ENCODE measurements at regions not wholly inside any gene's neighbourhood (a gene's known extent, or its start where the extent isn't known, plus 50 kb on each side); places are given as distances from the start of the nearest gene placed in this dataset.

DNA sequence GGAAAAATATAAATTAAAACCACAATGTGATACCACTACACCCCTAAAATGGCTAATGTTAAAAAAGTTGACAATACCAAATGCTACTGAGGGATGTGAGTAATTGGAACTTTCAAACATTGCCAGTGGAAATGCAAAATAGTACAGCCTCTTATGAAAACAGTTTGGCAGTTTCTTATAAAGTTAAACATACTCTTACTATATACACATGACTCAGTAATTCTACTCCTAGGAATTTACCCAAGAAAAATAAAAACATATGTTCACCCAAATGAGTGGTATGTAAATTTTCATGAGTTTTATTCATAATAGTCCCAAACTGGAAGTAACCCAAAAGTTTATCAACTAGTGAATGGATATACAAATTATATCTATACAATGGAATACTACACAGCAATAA lies 228.0 kb downstream of the CYP26B1 start:
- no peak for DNase-seq

DNA sequence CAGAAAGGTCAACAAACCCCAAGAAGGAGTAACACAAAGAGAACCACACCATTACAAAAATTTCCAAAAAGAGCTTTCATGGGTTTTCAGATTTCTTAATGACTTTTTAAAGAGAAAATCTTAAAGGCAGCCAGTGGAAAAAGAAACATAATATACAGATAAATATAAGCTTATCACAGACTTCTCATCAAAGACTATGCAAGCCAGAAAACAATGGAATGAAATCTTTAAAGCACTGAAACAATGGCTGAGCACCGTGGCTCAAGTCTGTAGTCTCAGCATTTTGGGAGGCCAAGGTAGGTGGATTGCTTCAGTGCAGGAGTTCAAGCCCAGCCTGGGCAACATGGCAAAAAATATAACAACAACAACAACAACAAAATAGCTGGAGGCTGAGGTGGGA lies 237.4 kb downstream of the CYP26B1 start:
- no peak for DNase-seq

DNA sequence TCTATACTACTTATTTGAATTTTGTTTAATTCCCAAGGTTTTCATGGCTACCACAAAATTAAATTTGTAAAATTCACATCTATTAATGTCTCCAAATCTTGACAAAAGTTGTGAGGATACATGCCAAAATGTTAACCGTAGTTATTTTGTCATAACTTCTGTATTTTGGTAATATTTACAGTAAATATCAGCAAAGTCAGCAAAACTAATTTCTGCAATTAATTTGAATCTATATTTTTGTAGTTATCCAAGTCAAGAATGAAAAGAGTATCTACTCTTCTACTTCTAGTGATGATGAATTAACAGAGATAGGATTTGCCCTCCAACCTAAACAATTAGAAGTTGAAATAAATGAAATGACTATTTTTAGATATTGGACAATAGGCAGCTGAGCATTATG lies 238.9 kb downstream of the CYP26B1 start:
- no peak for DNase-seq

DNA sequence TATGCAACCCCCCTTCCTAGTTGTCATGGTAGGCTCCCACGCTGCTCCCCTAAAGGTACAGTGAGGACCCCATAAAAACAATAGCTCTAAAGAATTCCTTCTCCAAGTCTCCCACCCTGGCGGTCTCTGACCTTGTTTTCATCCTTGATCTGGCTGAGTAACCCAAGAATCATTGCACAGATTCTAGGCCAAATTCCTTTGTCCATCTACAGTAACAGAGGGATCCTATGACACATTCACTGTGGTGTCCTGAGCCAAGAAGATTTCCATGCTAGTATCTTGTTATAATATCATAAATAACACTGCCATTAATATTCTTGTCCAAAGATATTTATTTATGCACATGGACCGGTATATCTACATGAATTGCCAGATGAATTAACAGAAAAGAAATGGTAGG lies 240.2 kb downstream of the CYP26B1 start:
- no peak for DNase-seq

DNA sequence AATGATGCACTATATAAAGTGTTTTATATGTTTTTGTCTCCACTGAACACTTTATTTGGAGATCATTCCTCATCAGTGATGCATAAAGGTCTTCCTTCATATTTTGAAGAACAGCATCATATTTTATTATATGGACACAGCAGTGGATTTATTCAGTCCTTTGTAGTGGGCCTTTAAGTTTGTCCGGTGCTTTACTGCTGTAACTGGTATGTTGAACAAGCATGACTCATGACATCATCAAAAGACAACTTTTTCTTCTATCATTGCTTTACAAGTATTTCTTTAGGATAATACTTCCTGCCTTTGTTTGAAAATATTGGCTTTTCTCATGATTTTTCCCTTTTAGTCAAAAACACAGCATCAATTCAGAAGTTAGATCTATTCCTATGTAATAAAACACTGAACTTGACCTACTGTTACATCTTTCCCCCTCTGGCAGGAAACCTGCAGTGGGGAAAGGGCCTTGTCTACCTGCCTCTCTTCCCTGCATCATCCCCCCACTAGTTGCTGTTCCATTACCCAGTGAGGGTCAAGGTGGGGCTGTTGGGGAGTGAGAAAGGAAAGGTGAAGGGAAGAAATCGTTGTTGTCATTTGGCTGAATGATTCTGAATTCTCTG lies 241.2 kb downstream of the CYP26B1 start:
- DNase-seq = no peak

DNA sequence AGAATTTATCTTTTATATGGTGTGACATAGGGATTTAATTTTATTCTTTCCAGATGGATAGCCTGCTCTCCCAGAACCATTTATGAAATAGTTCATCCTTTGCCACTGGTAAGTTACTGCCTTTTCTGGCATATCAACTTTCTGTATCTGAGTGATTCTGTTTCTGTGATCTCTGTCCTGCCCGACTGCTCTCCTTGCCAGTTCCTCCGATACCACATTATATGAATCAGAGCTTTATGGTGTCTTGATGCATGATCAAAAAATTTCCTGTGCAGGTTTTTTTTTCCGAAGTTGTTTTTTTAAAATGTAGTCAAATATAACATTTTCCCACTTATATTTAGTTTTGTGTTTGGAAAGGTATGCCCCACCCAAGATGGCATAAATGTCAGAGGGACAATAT lies 242.5 kb downstream of the CYP26B1 start:
- DNase-seq = no peak

DNA sequence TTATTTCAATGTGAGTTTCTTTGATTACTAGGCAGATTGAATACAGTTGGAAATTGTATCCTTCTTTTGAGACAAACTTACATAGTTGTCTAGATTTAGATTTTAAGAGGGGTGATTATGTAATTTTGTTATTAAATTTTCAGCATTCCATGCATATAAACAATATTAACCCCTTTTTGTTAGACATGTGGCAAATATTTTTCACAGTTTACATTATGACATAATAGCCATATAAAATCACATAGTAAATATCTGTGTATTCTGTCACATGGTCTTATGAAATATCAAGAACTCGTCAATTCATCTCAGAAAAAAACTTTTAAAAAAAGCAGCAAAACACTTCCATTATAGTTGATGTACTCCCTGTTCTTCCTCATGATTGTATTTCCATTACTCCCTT lies 243.8 kb downstream of the CYP26B1 start:
- no peak for DNase-seq

DNA sequence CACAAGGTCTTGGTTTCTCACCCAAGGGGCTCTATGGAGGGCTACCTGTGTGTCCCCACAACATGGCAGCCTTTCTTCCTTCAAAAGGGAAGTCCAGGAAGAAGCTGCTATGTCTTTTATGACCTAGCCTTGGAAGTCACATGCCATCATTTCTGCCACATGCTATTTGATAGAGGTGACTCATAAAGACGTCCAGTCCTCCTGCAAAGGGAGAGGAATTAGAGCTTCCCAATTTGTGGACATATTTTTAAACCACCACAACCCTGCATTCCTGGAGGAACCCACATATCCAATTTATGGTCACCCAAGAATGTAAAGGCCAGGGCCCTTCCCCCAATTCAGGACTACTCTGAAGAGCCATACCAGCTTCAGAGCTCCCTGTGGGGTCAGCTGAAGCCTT lies 246.2 kb downstream of the CYP26B1 start:
- DNase-seq = no peak

DNA sequence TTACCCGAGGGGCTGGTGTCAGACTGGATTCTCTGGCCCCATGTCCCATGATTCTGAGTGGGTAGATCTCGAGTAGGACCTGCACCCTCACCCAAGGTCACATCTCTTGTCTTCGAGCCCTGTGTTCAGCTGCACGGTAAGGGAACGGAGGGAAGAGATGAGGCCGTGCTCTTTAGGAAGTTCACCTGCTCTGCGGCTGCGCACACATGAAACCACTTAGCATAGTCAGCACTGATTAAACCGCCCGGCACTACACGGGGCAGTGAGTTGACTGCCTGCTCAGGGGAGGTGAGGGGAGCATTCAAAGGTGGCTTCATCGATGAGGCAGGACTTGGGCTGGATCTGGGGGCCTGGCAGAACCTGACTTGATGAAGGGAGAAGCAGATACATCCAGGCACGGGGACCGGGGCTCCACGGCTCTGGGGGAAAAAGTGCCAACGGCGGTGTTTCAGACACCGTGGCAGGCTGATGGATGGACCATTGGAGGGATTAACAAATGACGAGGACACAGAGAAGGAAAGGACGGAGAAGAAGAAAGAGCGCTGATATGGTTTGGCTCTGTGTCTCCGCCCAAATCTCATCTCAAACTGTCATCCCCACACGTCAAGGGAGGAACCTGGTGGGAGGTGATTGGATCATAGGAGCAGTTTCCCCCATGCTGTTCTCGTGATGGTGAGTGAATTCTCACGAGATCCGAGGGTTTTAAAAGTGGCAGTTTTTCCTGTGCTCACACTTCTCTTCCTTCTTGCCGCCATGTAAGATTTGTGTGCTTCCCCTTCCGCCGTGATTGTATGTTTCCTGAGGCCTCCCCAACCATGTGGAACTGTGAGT lies 248.6 kb downstream of the CYP26B1 start:
- no peak for DNase-seq

DNA sequence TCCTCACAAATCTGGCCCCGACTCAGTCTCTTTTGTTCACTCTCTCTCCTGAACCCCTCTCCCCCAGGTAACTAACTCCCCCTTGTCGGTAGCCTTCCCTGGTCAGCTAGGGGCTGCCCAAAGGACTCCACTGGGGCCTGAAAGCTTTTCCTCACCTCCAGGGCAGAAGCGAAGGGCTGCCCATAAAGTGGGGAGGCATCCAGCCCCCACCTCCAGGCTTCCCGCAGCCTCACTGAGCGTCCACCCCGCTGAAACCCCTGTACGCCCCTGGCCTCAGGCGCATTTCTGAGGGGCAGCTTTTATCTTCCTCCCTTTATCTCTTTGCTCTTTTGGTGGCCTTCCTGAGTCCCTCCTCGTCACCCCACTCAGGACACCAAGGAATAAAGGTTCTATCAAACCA lies 249.3 kb downstream of the CYP26B1 start:
- no peak for DNase-seq

DNA sequence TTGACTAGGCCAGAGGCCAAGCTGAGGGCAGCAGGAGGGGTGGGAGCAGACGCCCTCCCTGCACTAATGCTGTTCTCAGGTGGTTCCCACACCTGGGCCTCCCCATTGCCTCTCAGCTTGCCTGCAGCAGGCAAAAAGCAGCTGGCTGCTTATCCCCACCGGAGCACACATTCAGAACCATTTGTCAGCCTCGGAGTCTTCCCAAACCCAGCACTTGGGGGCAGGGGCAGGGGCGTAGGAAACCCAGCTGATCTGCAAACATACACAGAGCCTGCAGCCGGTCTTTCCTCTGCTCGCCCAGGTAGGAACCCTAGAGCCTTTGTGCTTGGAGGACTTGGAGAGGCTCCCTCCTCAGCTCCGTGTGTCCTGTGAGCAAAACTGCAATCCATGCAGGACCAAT lies 249.8 kb downstream of the CYP26B1 start:
- no peak for DNase-seq

DNA sequence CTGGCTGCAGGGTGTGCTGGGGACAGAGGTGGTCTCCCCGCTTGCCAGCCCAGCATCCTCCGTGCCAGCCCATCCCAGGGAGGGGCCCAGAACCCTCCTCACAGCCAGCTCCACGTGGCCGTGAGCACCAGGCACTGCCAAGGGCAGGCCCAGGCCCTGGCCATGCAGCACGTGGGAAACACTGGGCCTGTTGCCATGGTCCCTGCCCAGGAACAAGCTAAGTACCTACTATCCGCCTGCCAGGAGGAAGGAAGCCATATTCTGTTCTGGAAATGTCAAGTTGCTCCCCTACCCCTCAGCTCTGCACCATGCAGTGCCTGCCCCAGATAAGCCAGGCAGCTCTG lies 250.6 kb downstream of the CYP26B1 start:
- DNase-seq = no peak

DNA sequence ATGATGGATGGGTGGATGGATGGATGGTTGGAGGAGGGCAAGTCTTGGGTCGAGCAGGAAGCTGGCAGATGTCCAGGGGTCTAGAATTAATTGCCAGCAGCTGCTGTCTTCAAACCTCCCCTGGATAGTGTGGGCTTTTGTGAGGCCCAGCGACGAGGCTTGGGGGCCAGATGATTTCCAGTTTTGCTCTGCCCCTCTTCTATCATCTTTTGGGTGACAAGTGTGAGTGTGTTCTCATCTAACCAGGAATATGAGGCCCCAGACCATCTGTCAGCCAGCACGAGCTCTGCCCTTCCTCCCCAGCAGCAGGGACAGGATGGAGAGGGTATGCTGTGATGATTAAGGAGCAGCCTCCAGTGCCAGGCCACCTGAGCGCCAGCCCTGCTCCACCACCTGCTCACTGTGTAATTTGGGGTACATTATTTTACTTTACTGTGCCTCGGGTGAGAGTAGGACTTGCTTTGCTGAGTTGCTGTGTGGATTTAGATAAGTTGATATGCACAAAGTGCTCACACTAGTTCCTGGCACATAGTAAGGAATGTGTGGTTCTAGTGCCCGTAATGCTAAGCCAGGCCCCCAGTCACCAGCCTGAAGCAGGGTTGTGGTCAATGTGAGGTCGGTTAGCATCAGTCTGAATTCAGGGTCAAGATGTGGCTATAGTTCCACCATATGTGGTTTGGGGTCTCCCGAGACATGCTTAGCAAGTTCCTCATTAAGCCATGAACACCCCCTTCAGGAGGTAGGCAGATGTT lies 251.1 kb downstream of the CYP26B1 start:
- peak; percentile 77 for DNase-seq

DNA sequence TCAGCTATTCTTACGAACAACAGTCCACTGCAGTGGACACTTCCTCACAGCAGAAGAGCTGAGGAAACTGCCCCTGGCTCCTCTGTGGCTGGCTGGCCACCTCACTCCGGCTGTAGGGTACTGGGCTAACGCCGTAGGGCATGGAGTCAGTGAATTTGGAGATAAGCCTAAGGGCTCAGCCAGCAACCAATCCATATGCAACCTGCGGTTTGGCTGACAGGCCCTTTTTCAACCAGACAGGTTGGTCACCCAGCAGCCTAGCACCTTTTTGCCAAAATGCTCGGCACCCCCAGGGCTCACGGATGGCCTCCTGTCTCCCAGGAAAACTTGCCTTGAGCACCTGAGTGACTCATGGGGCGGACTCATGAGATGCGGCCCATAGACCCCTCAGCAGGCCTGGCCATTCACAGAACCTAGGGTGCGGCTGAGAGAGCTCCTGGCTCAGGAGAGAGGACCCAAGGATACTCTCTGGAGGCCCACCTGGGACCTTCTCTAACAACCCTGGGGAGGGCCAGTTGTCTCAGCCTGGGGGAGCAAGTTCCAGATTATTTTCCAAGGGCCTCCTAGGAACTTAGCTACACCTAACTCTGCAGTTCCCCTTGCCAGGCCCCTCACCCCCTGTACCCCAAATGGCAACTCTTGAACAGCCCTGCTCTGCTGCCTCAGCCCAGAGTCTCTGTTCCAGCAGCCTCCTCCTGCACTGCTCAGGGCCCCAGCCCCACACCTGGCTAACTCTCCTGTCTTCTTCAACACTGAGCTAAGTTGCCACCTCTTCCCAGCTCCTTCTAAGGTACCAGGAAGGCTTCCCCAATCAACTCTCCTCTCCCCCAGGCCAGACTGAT lies 252.1 kb downstream of the CYP26B1 start:
- DNase-seq = no peak

DNA sequence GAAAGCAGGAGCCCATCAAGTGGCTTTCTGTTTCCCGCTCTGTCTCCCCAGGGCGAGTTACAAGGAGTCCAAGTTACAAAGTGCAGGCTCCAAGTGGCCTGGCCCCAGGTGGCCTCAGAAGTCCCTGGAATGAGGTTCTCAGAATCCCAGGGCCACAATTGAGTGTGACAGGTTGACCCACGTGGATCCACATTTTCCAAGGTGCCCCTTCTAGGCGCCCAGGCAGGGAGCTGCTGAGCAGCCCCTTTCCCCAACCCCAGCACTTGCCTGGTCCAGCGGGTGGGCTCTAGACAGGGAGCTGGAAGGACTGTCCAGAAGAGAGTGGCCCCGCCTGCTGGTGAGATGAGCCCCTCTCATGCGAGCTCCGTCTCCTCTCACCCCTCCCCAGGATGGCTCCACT lies 253.4 kb downstream of the CYP26B1 start:
- DNase-seq = no peak

DNA sequence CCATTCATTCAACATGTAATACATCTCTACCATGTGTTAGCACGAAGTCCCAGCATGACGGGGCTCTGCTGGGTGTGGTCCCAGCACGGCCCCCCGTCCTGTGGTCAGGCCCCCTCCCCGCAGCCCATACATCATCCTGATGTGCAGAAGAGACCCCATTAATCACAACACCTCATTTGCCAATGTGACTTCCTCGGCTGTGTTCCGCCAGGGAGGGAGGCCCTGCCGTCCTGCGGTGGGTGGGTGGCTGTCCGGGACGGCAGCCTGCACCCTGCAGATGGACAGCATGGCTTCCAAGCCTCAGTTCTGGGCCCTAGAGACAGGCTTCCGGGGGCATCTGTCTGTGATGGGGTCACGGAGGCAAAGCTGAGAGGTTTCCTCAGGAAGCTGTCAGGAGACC lies 254.0 kb downstream of the CYP26B1 start:
- DNase-seq = no peak

DNA sequence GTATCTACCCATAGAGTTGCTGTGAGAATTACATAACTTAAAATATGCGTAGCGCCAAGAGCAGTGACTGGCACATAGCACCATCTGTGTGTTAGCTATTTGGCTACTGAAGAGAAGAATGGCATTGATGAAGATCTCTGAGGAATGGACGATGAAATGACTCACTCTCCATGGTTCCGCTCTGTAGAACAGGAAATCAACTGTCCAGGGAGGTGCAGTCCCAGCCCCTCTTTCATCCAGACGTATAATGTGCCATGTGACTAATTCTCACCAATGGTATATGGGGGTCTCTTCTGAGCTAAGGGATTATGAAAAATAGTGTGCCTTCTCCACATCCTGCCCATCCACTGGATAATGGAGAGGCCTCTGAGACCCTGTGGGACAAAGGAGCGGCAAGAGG lies 254.8 kb downstream of the CYP26B1 start:
- no peak for DNase-seq

DNA sequence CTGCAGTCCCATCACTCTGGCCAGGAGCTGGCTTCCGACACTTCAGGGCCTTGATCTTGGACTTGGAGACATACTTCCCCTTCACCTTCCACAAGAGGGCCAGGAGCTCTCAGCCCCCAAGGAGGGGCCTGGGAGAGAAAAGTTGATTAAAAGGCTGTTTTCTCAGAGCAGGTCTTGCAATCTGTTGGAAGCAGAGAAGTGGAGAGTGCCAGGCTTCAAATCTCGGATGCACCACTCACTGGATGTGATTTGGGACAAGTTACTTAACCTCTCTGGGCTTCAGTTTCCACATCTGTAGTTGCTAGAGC lies 255.3 kb downstream of the CYP26B1 start:
- no peak for DNase-seq

DNA sequence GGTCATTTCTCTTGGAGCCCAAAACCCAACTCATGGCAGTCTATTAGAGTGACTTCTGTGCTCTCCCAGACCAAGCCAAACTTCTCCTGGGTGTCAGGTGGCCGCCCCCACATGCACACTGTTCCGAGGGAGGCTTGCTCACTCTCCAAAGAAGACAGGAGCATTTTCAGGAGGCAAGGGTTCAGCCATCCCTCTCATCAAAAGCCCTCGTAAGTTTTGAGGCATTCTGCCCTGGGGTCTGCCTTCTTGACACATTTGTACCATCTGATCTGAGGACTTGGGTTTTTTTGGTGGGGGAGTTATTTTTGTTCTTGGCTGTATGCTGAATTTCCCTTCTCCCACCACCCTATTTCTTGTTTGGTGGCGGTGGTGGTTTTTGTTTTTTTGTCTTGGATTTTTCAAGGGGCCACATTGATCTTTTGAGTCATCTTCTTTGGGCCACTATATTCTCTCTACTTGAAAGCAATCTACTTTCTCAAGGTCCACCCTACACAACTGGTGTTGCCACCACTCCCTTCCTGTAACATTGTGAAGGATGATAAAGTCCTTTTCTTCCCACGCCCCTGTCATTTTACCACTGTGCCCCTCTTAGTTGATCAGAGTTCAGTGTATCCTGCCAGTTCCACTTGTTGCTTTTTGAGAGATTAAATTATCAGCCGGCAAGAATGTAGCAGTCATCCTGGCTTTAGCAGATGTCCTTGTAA lies 255.8 kb downstream of the CYP26B1 start:
- no peak for DNase-seq

DNA sequence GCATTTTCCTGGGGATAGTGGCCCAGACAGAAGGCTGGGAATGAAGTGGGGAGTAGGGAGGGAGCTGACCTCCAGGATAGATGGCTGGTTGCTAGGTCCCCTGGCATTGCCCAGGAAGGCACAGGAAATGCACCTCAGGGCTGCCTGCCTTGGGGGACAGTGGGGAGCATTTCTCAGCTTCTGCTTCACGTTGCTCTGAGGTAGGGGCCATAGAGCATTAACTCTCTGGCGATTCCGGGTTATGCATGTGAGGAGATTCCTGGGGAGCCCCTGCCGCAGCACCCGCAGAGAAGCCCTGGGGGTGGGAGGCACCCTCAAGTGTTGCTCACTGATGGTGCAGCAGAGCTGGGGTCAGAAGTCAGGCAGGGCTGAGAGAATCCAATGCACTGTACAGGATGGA lies 256.5 kb downstream of the CYP26B1 start:
- no peak for DNase-seq

DNA sequence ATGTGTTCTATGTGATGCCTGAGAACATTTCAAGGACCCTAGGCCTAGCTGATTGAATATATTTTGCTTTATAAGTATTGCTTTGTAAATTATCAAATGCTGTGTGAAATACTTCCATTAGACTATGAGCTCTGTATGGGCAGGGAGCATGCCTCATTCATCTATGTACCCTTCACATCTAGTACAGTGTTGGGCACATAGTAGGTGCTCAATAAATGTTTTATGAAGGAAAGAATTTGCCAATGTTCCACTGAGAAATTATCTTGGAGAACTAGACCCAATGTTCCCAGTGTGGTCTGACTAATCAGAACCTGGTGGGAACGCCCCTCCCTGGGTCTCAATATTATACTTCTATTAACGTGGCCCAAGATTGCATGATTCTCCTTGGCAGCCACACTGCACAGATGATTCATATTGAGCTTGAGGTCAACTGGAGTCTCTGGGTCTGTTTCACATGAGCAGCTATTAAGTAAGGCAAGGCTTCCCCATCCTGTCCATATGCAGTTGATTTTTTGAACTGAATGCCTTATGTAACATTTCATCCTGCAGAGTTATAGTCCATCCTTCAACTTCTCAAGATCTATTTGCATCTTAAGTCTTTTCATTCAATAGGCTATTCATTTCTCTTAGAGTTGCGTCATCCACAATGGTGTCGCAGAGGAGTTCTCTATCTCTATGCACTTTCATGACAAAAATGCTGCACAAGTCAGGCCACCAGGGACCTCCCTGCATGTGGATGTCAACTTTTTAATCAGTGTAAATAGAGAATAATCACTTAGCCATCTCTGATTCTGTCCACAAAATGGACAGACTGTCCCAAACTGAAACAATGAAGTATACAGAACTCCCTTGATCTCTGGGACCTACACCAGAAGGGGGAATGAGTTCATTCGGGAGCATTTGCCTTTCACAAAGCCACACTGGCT lies 257.6 kb downstream of the CYP26B1 start:
- DNase-seq = no peak
